H1 (cell line): ENCODE measurements at regions not wholly inside any gene's neighbourhood (a gene's known extent, or its start where the extent isn't known, plus 50 kb on each side); places are given as distances from the start of the nearest gene placed in this dataset.

ENCODE experiments used
- CTCF ChIP-seq, 3 experiments: IDR thresholded peaks; 1 replicate in 2 of 3; 2 replicates in 1 of 3; pipeline versions ENCODE4 v1.5.1 to v1.6.1; 2011; ENCODE audit warnings: low read length in 3 of 3, mild to moderate bottlenecking in 3 of 3, inconsistent platforms in 2 of 3, low read depth in 1 of 3, moderate library complexity in 1 of 3; ENCODE audit not compliant: insufficient read depth in 1 of 3; ENCODE audit errors: control extremely low read depth in 1 of 3
- POLR2A ChIP-seq, 2 experiments: IDR thresholded peaks; 1 replicate in 1 of 2; 2 replicates in 1 of 2; pipeline ENCODE4 v1.6.1; 2011; ENCODE audit warnings: low read depth in 2 of 2, low read length in 2 of 2, mild to moderate bottlenecking in 2 of 2; ENCODE audit errors: control extremely low read depth in 1 of 2
- POU5F1 ChIP-seq: IDR thresholded peaks from 2 replicates; pipeline ENCODE4 v1.6.1; 2011; ENCODE audit warnings: low read depth, mild to moderate bottlenecking, low read length, moderate library complexity
- RBBP5 ChIP-seq: IDR thresholded peaks from 2 replicates; pipeline ENCODE4 v1.7.1; 2012; ENCODE audit warnings: low read depth, mild to moderate bottlenecking, inconsistent platforms, low read length, moderate library complexity, borderline replicate concordance

- TF ChIP-seq POU5F1 (no peak), CTCF (IDR thresholded peaks at IDR 0.05; ENCODE audit: control extremely low read depth in 1 of 3, insufficient read depth in 1 of 3, low read depth in 1 of 3, low read length in 3 of 3) (no peak), RBBP5 (no peak), POLR2A (IDR thresholded peaks at IDR 0.05; ENCODE audit: control extremely low read depth in 1 of 2, low read depth in 2 of 2, low read length in 2 of 2) (no peak)
Observed at GRCh38 chr4:75135068-75135825, 202.3 kb downstream of the PARM1 start.
